Testis (tissue), 2 donors: ENCODE measurements at regions not wholly inside any gene's neighbourhood (a gene's known extent, or its start where the extent isn't known, plus 50 kb on each side); places are given as distances from the start of the nearest gene placed in this dataset.

Source experiments
- CTCF ChIP-seq, 3 experiments: fragments of 450-650 bp in 2 of 3; fragments of 200-600 bp in 1 of 3; sonication (generic) in 1 of 3; IDR thresholded peaks; one replicate each; pipeline ENCODE4 v1.5.1; 2016 to 2019; ENCODE audit warnings: antibody characterized with exemption in 3 of 3, mild to moderate bottlenecking in 2 of 3, moderate library complexity in 1 of 3
- POLR2A ChIP-seq: fragments of 450-650 bp; IDR thresholded peaks from one replicate; pipeline ENCODE4 v1.6.1; 2017; ENCODE audit warnings: antibody characterized with exemption, mild to moderate bottlenecking, moderate library complexity

- no peak for TF ChIP-seq POLR2A
- no peak for TF ChIP-seq CTCF (IDR thresholded peaks at IDR 0.05)
Measured at GRCh38 chr20:39605908-39606307, 643.8 kb downstream of the DHX35 start.
